NCI-H2081 (cell line): ENCODE measurements at regions not wholly inside any gene's neighbourhood (a gene's known extent, or its start where the extent isn't known, plus 50 kb on each side); places are given as distances from the start of the nearest gene placed in this dataset.
"Not testable (repeated sequence)": the region's sequence is repeated elsewhere in the genome, so short reads cannot be mapped to it uniquely, and the experiment has no call there.

Experiments used
- DNase-seq, 2 experiments: peaks; one replicate each; lab custom pipeline; 2025; lab: John Stamatoyannopoulos, UW

DNA sequence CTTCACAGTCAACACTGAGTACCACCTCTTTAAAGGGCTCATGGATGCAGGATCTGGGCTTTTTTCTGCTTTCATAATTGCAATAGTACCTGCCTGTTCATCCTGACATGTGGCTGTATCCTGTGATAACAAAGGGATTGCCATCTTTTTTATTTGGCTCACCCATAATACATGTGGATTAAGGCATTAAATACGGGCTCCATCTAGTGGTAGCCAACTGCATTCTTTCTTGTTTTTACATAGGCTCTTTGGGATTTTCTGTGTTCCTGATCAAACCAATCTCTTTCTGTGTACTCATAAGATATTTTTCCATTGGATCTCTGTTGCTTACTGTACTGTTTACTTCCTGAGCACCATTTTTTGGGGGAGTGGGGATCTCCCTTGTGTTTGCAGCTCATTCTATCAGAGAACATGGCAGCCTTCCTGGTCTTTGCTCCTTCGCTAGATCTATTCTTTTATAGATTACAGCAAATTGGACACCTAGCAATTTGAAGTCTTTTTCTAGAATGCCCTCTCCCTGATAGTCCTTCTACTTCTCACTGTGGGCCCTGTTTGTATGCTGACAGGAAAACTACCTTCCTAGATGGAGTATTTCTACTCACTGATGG lies 723.4 kb upstream of the MDGA2 start:
- peak; percentile 67 to 78 for DNase-seq

DNA sequence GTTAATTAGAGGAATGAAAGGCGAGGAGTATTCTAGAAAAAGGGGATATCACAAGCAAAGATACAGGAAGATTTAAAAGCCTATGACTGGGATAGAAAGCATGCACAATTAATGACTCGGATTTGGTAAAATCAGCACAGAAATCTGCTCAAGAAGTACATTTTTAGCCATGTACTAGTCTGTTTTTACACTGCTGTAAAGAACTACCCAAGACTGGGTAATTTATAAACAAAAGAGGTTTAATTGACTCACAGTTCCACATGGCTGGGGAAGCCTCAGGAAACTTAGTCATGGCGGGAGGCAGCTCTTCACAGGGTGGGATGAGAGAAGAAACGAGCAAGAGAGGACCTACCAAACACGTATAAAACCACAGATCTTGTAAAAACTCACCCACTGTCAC lies 716.3 kb upstream of the MDGA2 start:
- DNase-seq, result no peak

DNA sequence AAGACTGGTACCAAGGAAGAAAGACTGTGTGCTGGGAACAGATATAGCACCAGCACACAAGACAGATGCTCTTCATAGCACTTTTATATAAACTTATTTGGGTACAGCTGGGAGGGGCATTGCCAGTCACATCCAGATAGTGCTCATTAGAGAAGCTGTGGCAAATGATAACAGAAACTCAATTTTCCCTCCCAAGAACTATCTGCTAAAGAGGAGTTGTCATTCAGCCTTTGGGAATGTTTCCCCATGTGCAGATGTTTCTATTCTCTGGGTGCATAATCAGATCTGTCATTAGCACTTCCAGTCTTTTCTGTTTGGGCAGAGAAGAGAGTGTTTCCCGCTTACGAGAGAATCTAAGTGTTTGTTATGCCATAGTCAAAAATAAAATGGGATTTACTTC lies 714.9 kb upstream of the MDGA2 start:
- no peak for DNase-seq

DNA sequence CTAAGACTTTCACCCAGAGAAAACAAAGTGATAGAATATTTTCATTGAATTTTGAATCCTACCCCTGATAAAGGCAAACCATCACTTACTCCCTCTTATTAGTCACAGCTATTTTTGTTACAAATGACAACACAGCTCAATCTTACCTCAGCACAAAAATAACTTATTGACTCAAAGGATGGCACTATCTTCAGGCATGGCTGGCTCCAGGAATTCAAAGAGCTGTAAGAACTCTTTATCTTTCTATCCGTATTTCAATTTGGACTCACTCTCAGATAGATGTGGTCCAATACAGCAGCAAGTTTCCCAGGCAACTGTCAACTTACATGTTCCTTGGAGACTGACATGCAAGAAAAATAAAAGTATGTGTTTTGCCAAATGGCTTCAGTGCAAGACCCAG lies 709.4 kb upstream of the MDGA2 start:
- DNase-seq, result no peak

DNA sequence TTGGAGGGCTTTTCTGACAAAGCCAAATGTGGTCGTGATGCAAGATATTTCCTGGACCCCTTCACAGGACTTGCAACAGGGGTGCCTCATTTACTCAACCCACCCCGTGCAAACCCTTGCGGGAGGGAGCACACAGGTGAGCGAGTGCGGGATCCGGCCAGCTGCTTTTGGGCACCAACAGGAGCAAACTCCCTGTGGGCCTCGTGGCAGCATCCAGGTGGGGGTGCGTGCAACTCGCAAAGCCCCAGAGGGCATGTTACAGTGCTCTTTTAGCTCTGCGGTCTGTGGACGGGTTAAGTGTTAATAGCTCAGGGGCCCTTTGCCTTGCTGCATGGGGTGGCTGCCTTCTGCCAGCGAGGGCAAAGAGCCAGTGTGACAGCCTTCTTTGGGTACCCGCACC lies 707.6 kb upstream of the MDGA2 start:
- DNase-seq, result no peak

- DNase-seq, result no peak
These were observed 703.1 kb upstream of the MDGA2 start for GRCh38 chr14:48378541-48378940.

GRCh38 chr14:48373981-48374380 lies 698.6 kb upstream of the MDGA2 start:
- DNase-seq, result no peak

- DNase-seq, result no peak
These were observed 675.6 kb upstream of the MDGA2 start for GRCh38 chr14:48350971-48351370.

DNA sequence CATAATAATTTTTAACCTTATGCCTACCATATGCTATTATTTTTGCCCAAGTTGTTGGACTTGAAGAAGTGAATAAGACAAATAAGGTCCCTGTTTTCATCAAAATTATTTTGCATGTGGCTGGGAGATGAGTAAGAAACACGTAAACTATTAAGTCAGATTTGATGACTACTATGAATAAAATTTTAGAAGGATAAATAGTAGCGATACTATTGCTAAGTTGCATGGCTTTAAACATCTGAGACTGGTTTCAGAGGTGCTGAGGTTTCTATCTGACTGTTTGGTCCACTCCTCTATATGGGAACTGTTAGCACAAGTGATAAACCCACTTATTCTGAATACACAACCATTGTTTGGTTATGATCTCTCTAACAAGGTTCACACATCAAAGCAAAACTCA lies 674.3 kb upstream of the MDGA2 start:
- DNase-seq, result no peak

DNA sequence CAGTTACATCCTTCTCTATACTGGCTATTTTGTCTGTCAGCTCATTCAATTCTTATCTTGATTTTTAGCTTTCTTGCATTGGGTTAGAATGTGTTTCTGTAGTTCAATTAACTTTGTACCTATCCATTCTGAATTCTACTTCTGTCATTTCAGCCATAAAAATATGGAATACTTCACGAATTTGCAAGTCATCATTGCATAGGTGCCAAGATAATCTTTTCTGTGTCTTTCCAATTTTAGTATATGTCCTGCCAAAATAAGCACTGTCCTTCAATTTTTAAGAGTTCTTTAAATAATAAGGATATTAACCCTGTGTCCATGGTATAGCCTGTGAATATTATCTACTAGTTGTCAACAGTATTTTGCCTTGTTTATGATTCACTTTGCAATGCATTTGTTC lies 665.7 kb upstream of the MDGA2 start:
- DNase-seq, result no peak

DNA sequence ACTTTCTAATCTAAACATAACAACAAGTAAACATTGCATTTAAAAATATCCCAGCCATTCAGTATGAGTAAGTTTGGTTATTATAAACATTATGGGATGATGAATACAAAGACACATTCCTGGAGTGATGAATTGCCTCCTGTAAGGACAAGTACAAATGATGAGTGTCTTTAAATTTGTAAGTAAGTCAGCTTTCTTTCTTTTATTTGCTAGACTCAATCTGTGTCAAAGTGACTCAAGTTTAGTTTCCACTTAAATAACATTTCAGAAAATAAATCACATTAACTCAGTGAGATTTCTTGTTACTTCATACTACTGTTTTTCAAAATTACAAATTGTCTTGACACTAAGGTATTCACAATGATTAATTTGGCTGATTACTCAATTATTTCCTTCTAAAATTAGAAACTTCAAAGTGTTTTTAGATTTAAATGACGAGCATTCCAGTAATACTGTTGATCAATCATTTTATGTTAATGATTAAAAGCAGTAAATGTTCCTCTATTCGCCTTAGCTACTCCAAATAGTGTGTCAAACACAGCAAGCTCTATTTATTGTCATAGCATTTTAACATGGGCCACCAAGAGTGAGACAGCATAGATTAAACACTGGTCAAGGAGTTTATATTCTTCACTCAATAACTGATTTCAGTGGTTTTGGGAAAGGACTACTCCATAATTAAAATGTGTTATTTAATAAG lies 658.0 kb upstream of the MDGA2 start:
- no peak for DNase-seq

DNA sequence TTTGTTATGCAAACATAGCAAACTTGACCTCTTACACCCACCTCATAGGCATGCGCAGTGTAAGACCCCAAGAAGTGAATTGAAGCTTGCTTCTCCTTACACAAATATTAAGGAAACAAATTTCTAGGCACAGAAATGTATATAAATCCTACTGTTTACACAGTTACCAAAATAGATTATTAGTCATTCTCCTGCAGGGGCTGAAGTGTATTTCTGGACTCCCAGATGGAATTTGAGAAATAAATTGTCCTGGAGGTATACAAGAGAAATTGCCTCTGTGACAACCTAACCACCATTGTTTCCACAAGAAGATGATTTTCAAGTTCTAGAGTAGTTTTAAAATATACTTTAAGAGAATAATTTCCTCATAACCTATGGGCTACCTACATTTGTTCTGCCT lies 656.0 kb upstream of the MDGA2 start:
- DNase-seq, result no peak

DNA sequence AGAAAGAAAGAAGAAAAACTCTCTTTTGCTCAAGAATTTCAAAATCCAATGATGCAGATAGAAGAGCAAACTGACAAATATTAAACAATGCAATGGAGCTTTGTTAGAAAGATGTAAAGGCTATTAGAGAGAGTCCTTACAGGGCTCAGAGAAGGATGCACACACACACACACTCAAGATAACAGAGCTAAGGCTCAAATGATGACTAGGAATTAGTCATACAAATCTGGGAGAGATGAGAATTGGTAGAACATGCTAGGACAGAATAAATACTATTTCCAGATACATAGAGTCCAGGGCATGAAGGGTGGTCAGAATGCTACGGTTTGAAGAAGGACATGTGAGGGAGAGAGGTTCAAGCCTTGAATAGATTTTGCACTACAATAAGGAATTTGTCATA lies 650.1 kb upstream of the MDGA2 start:
- DNase-seq, result no peak

GRCh38 chr14:48323665-48324064 lies 648.3 kb upstream of the MDGA2 start:
- no peak for DNase-seq

DNA sequence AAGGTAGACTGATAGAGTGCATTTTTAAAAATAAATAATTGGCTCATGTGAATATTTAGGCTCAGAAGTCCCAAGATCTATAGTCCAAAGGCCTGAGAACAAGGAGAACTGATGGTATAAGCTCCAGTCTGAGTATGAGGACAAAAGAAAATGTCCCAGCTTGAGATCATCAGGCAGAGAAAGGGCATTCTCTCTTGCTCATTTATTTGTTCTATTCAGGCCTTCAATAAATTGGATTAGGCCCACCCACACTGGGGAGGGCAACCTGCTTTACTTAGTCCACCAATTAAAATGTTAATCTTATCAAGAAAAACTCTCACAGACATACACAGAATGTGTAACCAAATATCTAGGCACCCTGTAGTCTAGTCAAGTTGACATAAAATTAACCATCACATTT lies 644.4 kb upstream of the MDGA2 start:
- DNase-seq, result no peak

GRCh38 chr14:48304729-48305128 lies 629.3 kb upstream of the MDGA2 start:
- no peak for DNase-seq

GRCh38 chr14:48289701-48290100 lies 614.3 kb upstream of the MDGA2 start:
- no peak for DNase-seq

GRCh38 chr14:48285217-48285616 lies 609.8 kb upstream of the MDGA2 start:
- not testable (repeated sequence) for DNase-seq

GRCh38 chr14:48275301-48275700 lies 599.9 kb upstream of the MDGA2 start:
- no peak for DNase-seq

- DNase-seq, result no peak
These were observed 599.4 kb upstream of the MDGA2 start for GRCh38 chr14:48274826-48275225.

DNA sequence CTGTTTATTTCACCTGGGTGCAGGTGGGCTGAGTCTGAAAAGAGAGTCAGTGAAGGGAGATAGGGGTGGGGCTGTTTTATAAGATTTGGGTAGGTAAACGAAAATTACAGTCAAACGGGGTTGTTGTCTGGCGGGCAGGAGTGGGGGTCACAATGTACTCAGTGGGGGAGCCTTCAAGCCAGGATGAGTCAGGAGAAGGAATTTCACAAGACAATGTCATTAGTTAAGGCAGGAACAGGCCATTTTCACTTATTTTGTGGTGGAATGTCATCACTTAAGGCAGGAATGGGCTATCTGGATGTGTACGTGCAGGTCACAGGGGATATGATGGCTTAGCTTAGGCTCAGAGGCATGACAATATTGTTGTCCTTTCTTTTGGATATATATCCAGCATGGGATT lies 592.5 kb upstream of the MDGA2 start:
- DNase-seq, result not testable (repeated sequence)

- not testable (repeated sequence) for DNase-seq
These were observed 590.8 kb upstream of the MDGA2 start for GRCh38 chr14:48266201-48266600.

DNA sequence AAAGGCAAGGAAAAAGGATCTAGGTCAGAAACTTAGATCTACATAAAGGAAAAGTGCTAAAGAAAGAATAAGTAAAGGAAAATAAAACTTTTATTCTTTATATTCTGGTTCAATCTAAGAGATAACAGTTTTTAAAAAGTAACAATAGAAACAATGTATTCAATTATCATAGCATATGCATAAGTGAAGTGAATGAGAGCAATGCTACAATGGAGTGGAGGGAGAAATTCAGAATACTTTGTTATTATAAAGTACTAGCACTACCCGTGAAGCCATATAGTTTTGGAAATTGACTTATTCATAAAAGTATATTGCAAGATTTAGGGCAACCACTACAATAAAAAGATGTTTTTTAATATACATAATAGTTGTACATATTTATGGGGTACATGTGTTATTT lies 586.0 kb upstream of the MDGA2 start:
- no peak for DNase-seq
